Activated CD4-positive, alpha-beta T cell treated with anti-CD3 and anti-CD28 coated beads, Interleukin-2, amount 50 U/mL, for 48 hours (primary cell): ENCODE measurements at regions not wholly inside any gene's neighbourhood (a gene's known extent, or its start where the extent isn't known, plus 50 kb on each side); places are given as distances from the start of the nearest gene placed in this dataset.
"Not testable (repeated sequence)": the region's sequence is repeated elsewhere in the genome, so short reads cannot be mapped to it uniquely, and the experiment has no call there.

Source experiments
- DNase-seq, 2 experiments: peaks; one replicate each; pipeline ENCODE4 v3.0.0-alpha.2; 2020

DNA sequence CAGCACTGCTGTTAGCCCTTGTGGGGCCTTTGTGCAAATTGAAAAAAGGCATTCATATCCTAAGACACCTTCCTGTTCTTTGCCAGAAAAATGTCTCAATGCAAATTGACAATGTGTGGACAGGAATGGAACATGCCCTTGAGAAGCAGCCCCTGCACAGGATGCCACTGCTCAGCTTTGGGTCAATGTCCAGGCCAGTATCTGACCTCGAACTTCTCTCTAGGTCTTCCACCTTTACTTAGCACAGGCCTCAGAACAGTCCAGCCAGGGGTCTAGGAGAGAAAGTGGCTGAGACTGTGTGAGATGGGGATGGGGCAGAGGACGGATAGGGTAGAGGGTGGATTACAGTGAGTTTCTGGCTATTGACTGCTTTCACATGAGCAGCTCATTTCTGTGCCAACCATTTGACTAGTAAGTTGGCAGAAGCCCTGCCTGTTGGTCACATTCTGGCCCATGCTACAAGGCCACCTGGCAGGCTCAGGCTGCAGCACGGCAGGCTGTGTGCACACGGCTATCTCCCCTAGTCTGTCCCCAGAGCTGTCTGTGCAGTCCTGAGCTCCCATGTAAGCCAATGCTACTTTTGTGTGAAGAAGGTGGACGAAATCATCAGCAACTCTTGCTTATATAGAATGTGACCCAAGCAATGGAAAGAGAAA lies 254.5 kb upstream of the PLGLB1 start:
- DNase-seq = not testable (repeated sequence)

GRCh38 chr2:87276673-87277072 lies 255.0 kb upstream of the PLGLB1 start:
- not testable (repeated sequence) for DNase-seq

DNA sequence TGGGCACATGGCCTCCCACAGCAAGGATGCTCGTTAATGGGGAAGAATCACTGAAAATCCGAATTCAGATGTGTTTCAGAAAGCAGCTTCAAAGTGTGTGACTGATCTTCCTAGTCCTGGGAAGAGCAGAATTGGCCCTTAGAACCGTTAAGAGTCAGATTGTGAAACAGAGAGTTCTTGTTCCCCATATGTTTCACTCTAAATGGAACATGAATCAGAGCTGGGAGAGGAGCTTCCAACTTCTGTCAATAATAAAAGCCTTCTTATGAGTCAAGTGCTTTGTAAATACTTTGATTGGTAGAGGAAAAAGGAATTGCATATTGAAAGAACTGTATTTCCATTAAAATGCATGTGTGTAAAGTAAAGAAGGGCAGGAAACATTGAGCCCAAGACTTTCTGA lies 256.1 kb upstream of the PLGLB1 start:
- DNase-seq = not testable (repeated sequence)

- DNase-seq = not testable (repeated sequence)
Observed at GRCh38 chr2:87280596-87281355, 259.1 kb upstream of the PLGLB1 start.

DNA sequence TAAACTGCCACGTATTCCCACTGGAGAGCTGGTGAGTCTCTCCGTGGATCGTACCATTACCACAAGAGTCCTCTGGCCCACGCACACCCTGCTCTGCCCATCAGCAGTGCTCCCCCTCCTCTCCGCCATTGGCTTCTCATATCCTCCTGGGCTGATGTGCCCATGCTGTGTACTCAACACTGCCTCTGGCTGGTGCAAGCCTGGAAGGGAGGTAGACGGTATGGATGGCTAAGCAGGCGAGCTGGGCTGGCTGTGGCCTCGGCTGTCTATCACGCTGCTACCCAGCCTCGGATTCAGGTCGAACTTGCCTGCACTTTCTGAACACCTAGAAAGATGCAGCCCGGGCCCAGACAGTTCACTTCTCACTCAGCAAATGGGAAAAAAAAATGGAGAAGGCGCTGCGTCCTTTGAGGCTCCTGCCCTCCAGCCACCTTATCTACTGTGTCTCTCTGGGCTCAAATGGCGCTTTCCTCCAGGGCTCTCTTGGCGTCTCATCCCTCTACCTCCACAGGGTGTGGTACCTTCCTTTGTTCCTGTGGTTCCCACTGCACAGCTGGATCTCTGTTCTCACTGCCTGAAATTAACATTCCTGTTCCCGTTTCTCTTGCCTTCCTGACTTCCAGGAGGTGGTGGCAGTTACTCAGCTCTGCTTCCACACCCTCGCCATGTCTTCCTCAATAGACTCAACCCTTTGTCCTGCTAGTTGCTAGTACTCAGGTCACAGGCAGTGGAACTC lies 262.3 kb upstream of the PLGLB1 start:
- not testable (repeated sequence) for DNase-seq

- DNase-seq = not testable (repeated sequence)
Observed at GRCh38 chr2:87284471-87284772, 262.8 kb upstream of the PLGLB1 start.

DNA sequence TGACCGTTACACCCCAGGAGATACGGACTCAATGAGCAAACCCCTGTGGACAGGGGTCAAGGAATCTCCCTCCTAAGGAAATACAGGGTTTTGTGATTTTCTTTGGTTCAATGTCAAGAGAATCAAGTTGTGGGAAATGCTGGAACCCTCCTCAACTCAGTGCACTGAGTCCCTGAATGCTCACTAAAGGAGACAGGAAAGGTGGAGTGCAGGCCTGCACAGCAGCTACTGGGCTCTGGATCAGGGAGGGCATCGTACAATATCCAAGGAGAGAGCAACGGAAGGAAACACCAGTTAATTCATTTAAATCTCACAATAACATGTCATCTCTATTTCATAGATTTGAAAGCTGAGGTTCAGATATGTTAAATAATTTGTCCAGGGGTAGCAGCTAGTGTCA lies 263.5 kb upstream of the PLGLB1 start:
- not testable (repeated sequence) for DNase-seq

GRCh38 chr2:87290566-87291307 lies 269.1 kb upstream of the PLGLB1 start:
- DNase-seq = peak in 1 of 2 experiments; percentile 15

GRCh38 chr2:87291400-87292200 lies 270.0 kb upstream of the PLGLB1 start:
- DNase-seq = not testable (repeated sequence)

DNA sequence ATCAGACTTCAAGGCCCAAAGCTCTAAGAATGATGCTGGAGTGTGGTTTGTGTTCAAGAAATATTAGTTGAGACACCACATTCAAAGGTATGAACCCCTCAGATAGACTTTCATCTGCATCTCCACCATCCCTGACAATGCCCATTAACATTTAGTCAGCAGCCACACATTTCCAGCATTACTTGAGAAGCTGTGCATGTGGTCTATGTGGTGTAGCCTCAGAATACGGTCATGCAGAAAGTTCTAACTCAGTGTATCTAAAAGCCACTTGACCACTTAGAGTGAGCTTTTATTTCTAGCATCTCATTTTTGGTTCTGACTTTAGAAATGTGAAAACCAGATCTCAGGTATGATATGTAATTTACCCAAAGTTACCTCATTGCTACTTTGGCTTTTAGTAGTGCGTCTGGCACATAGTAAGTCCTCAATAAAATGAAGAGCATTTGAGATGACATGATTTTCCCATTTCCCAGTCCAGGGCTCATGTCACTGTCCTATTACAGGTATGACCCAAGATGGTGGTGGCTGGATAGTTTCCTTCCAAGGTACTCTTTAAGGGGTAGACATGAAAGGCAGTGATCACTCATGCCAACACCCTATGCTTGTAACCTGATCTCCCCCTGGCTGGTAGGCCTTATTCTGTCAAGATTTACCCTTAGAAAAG lies 272.4 kb upstream of the PLGLB1 start:
- peak in 1 of 2 experiments; percentile 18 for DNase-seq

DNA sequence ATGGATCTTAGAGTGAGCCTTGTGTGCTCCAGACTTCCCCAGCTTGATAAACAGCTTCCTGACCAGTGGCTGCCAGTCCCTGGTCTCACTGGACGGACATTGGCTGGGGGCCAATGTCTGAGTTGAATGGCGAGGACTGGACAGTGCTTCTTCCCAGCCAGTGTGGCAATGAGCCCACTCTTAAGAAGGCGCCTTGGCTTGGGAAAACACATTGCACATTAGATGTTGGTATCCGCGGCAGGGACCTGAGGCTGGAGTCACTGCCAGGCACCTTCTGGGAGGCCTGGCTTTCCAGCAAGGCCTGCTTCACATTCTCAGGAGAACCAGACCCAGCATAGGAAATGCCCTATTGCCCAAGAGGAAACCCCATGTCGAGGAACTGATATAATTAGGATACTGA lies 273.5 kb upstream of the PLGLB1 start:
- DNase-seq = not testable (repeated sequence)

- DNase-seq = not testable (repeated sequence)
Observed at GRCh38 chr2:87301349-87301748, 279.7 kb upstream of the PLGLB1 start.

DNA sequence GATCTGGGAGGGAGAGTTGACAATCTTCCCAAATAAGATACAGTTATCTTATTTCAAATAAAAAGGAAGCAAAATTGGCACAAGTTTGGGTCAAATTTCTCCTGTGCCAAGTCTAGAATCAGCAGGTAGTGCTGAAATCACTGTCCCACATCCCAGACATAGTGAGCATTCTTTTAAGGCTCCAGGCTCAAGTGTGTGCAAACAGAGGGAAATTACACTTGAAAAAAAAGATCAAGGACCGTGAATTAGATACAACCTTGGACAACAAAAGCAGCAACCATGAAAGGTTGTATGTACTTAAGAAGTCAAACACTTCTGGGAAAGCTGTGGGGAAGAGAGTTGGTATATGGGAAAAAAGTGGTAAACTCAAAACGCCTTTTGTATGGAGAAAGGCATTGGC lies 280.2 kb upstream of the PLGLB1 start:
- not testable (repeated sequence) for DNase-seq

DNA sequence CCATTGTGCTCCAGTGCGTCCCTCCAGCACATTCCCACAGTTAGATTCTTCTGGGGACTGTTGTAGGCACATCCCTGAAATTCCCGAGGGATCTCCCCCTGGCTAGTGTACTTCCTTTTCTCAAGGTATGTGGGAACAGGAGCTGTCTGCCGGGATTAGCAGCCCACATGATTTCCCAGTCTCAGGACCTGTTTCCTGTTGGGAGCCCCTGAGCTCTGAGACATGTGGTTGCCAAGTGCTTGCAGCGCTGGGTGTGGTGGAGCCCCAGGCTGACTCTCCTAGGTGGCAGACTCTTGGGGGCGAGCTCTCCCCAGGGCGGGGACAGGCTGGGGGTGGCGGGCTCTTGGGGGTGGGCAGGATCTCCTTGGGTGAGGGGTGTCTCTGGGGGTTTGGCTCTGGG lies 287.0 kb upstream of the PLGLB1 start:
- not testable (repeated sequence) for DNase-seq

- not testable (repeated sequence) for DNase-seq
Observed at GRCh38 chr2:87309785-87310184, 288.1 kb upstream of the PLGLB1 start.

DNA sequence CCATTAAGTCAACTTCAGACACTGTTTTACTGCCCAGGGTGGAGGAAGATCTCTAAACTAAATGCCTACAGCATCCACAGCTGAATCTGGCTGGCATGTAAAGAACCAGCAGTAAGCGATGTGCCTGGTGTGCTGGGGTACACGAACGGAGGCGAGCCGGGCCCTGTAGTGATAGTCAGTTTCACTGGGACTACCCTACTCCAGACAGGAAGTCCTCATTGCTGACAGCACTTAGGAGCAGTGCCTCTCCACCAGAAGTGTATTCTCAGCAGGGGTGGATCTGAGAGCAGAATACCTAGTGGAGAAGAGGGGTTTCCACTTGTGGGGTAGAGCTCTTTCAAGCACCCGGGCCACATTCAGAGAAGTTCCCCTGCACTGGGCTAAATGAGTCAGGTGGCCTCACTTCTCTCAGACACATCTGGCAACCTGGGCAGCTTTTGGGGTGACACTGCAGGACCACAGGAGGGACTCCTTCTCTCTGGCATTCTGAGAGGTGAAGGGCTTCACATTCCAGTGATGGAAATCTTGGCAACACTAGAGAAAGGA lies 290.3 kb upstream of the PLGLB1 start:
- DNase-seq = peak in 1 of 2 experiments; percentile 23

GRCh38 chr2:87314622-87315021 lies 293.0 kb upstream of the PLGLB1 start:
- peak in 1 of 2 experiments; percentile 21 for DNase-seq

DNA sequence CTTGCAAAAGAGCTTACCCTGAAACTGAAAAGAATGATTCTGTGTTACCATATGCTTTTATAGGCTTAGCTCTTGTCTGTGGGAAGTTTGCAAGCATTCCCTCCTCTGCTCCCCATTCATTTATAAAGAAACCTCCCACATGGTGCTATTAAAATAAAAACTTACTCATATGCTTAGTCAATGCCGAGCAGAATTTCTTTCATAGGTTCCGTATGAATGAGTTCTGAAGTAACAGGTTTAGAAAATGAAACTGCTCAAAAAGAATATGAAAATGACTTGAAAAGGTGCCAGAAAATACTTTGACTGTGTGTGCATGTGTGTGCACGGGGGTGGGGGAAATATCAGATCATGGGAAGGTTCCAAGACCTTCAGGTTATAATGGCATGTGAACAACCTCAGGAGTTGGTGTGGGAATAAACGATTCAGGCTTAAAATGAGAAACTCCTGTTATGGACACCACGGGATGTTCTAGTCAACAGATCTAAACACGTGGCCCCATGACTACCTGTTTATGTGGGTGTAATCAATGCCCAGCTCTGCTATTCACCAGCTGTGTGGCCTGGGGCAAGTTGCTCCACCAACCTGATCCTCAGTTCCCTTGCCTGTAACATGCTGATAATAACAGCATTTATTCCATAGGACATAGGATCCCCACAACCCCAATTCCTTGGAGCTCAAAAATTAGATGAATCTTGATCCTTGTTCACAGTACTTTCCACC lies 293.7 kb upstream of the PLGLB1 start:
- peak; percentile 46 to 53 for DNase-seq

GRCh38 chr2:87317193-87317592 lies 295.5 kb upstream of the PLGLB1 start:
- DNase-seq = not testable (repeated sequence)

DNA sequence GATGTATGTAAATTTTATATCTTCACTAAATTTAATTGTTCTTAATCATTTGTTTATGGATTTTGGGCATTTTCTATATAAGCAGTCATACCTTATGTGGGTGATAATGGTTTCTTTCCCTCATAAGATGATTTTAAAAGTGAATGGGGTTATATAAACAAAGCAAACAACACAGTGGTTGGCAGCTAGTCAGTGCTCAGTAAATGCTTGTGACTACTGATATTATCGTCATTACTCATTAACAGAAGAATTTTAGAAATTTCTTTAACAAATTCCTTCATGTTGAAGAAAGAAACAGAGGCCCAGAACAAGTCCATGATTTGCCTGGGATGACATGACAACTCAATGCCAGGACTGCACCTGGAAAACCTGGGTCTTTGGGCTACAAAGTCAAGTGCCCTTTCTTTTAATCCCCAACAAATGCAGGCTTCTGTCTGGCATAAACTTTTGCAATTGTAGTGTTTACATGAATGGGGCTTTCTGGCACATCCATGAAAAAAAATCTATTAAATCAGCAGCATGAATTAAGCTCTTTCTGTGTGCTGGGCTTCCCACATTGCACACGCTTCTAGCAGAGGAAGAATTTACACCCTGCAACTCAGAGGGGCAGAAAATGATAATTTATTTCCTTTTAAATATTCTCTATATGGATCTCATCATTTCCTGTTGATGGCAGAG lies 297.3 kb upstream of the PLGLB1 start:
- DNase-seq = not testable (repeated sequence)
